ENCODE measurements at regions not wholly inside any gene's neighbourhood (a gene's known extent, or its start where the extent isn't known, plus 50 kb on each side); places are given as distances from the start of the nearest gene placed in this dataset.

- H3K79me2 ChIP-seq (ENCODE audit: control insufficient read depth, insufficient read depth, low read length), result no peaks in the 10 kb centered on the region
- TF ChIP-seq EZH2 (IDR thresholded peaks at IDR 0.05; ENCODE audit: low read length, missing control alignments), result no peak
- H3K4me3 ChIP-seq (replicated peaks in 1 of 4; ENCODE audit: control extremely low read depth in 1 of 4, insufficient read depth in 1 of 4, low read depth in 3 of 4, low read length in 4 of 4), result no peak overlapping the region
- no peaks in the 10 kb centered on the region for H4K20me1 ChIP-seq (ENCODE audit: control insufficient read depth, extremely low read depth, insufficient read depth, low read length)
- no peaks in the 10 kb centered on the region for H3K4me1 ChIP-seq (ENCODE audit: control insufficient read depth, extremely low read depth, insufficient read depth, low read length)
- no peaks in the 10 kb centered on the region for H3K9me3 ChIP-seq (ENCODE audit: control insufficient read depth, insufficient read depth, low read depth, low read length)
- H3K4me2 ChIP-seq (ENCODE audit: extremely low read depth, insufficient read depth, low read length), result no peak overlapping the region
- no peaks in the 10 kb centered on the region for H3K27me3 ChIP-seq (ENCODE audit: control insufficient read depth, insufficient read depth, low read length)
- no peak overlapping the region for H2AFZ ChIP-seq (ENCODE audit: low read length)
- H3K27ac ChIP-seq (ENCODE audit: insufficient read depth, low read length), result no peak overlapping the region
- H3K9ac ChIP-seq (ENCODE audit: insufficient read depth, low read length), result no peak overlapping the region
- peak; percentile 12 to 86 for DNase-seq (ENCODE audit: low read depth in 2 of 2)
- H3K36me3 ChIP-seq (ENCODE audit: control insufficient read depth, insufficient read depth, low read length), result no peaks in the 10 kb centered on the region
These were observed 759.2 kb upstream of the SLITRK1 start for GRCh38 chr13:84641491-84641890.

GRCh38 chr13:84640691-84641090 lies 758.4 kb upstream of the SLITRK1 start:
- H3K27ac ChIP-seq (ENCODE audit: insufficient read depth, low read length), result no peak overlapping the region
- no peaks in the 10 kb centered on the region for H3K79me2 ChIP-seq (ENCODE audit: control insufficient read depth, insufficient read depth, low read length)
- DNase-seq (ENCODE audit: low read depth in 2 of 2), result no peak
- no peak overlapping the region for H3K4me2 ChIP-seq (ENCODE audit: extremely low read depth, insufficient read depth, low read length)
- H4K20me1 ChIP-seq (ENCODE audit: control insufficient read depth, extremely low read depth, insufficient read depth, low read length), result no peaks in the 10 kb centered on the region
- H3K4me1 ChIP-seq (ENCODE audit: control insufficient read depth, extremely low read depth, insufficient read depth, low read length), result no peaks in the 10 kb centered on the region
- H3K4me3 ChIP-seq (replicated peaks in 1 of 4; ENCODE audit: control extremely low read depth in 1 of 4, insufficient read depth in 1 of 4, low read depth in 3 of 4, low read length in 4 of 4), result no peak overlapping the region
- no peaks in the 10 kb centered on the region for H3K27me3 ChIP-seq (ENCODE audit: control insufficient read depth, insufficient read depth, low read length)
- H2AFZ ChIP-seq (ENCODE audit: low read length), result no peak overlapping the region
- no peaks in the 10 kb centered on the region for H3K9me3 ChIP-seq (ENCODE audit: control insufficient read depth, insufficient read depth, low read depth, low read length)
- no peaks in the 10 kb centered on the region for H3K36me3 ChIP-seq (ENCODE audit: control insufficient read depth, insufficient read depth, low read length)
- TF ChIP-seq CTCF (conservative IDR thresholded peaks at IDR 0.05 in 1 of 2, IDR thresholded peaks at IDR 0.05 in 1 of 2; ENCODE audit: low read depth in 1 of 2, low read length in 2 of 2) (no peak), EZH2 (IDR thresholded peaks at IDR 0.05; ENCODE audit: low read length, missing control alignments) (no peak)
- no peak overlapping the region for H3K9ac ChIP-seq (ENCODE audit: insufficient read depth, low read length)

- Histone ChIP-seq H3K79me2 (ENCODE audit: control insufficient read depth, insufficient read depth, low read length) (no peaks in the 10 kb centered on the region), H2AFZ (ENCODE audit: low read length) (no peak overlapping the region), H3K4me2 (ENCODE audit: extremely low read depth, insufficient read depth, low read length) (no peak overlapping the region), H3K9ac (ENCODE audit: insufficient read depth, low read length) (no peak overlapping the region), H3K9me3 (ENCODE audit: control insufficient read depth, insufficient read depth, low read depth, low read length) (no peaks in the 10 kb centered on the region), H4K20me1 (ENCODE audit: control insufficient read depth, extremely low read depth, insufficient read depth, low read length) (no peaks in the 10 kb centered on the region), H3K36me3 (ENCODE audit: control insufficient read depth, insufficient read depth, low read length) (no peaks in the 10 kb centered on the region), H3K27me3 (ENCODE audit: control insufficient read depth, insufficient read depth, low read length) (no peaks in the 10 kb centered on the region), H3K4me1 (ENCODE audit: control insufficient read depth, extremely low read depth, insufficient read depth, low read length) (no peaks in the 10 kb centered on the region), H3K27ac (ENCODE audit: insufficient read depth, low read length) (no peak overlapping the region), H3K4me3 (replicated peaks in 1 of 4; ENCODE audit: control extremely low read depth in 1 of 4, insufficient read depth in 1 of 4, low read depth in 3 of 4, low read length in 4 of 4) (no peak overlapping the region)
- DNase-seq (ENCODE audit: low read depth in 2 of 2), result peak in 1 of 2 donors; percentile 88
- no peak for TF ChIP-seq CTCF (conservative IDR thresholded peaks at IDR 0.05 in 1 of 2, IDR thresholded peaks at IDR 0.05 in 1 of 2; ENCODE audit: low read depth in 1 of 2, low read length in 2 of 2)
- TF ChIP-seq EZH2 (IDR thresholded peaks at IDR 0.05; ENCODE audit: low read length, missing control alignments), result no peak
These were observed 748.2 kb upstream of the SLITRK1 start for GRCh38 chr13:84630476-84630875.
